ENCODE measurements at regions not wholly inside any gene's neighbourhood (a gene's known extent, or its start where the extent isn't known, plus 50 kb on each side); places are given as distances from the start of the nearest gene placed in this dataset.
"Not testable (repeated sequence)": the region's sequence is repeated elsewhere in the genome, so short reads cannot be mapped to it uniquely, and the experiment has no call there.

- no peak for TF ChIP-seq CTCF (IDR thresholded peaks at IDR 0.05; ENCODE audit: low read depth, low read length)
- TF ChIP-seq MAX (IDR thresholded peaks at IDR 0.05; ENCODE audit: low read depth, low read length) = no peak
- TF ChIP-seq MYC (IDR thresholded peaks at IDR 0.05; ENCODE audit: low read depth, low read length) = no peak
- TF ChIP-seq POLR2A (IDR thresholded peaks at IDR 0.05; ENCODE audit: extremely low read depth, insufficient read length) = no peak
- no peak for DNase-seq (ENCODE audit: low read depth)
- no peak overlapping the region for H3K4me3 ChIP-seq (ENCODE audit: low read depth, low read length)
These were observed 115.6 kb upstream of the ITM2A start for GRCh38 chrX:79482686-79483085.

- no peak for TF ChIP-seq MYC (IDR thresholded peaks at IDR 0.05; ENCODE audit: low read depth, low read length)
- TF ChIP-seq CTCF (IDR thresholded peaks at IDR 0.05; ENCODE audit: low read depth, low read length) = no peak
- TF ChIP-seq MAX (IDR thresholded peaks at IDR 0.05; ENCODE audit: low read depth, low read length) = no peak
- no peak for TF ChIP-seq POLR2A (IDR thresholded peaks at IDR 0.05; ENCODE audit: extremely low read depth, insufficient read length)
- no peak for DNase-seq (ENCODE audit: low read depth)
These were observed 110.6 kb upstream of the ITM2A start for GRCh38 chrX:79477691-79478090.

GRCh38 chrX:79466636-79467035 is 99.5 kb upstream of the ITM2A start:
- H3K4me3 ChIP-seq (ENCODE audit: low read depth, low read length) = no peak overlapping the region
- no peak for DNase-seq (ENCODE audit: low read depth)
- TF ChIP-seq CTCF (IDR thresholded peaks at IDR 0.05; ENCODE audit: low read depth, low read length) = no peak
- no peak for TF ChIP-seq MAX (IDR thresholded peaks at IDR 0.05; ENCODE audit: low read depth, low read length)
- TF ChIP-seq MYC (IDR thresholded peaks at IDR 0.05; ENCODE audit: low read depth, low read length) = no peak
- TF ChIP-seq POLR2A (IDR thresholded peaks at IDR 0.05; ENCODE audit: extremely low read depth, insufficient read length) = no peak

More at GRCh38 chrX:79477691-79478090, 110.6 kb upstream of the ITM2A start:
- no peak overlapping the region for H3K4me3 ChIP-seq (ENCODE audit: low read depth, low read length)

- no peak overlapping the region for H3K4me3 ChIP-seq (ENCODE audit: low read depth, low read length)
- DNase-seq (ENCODE audit: low read depth) = no peak
- TF ChIP-seq MYC (IDR thresholded peaks at IDR 0.05; ENCODE audit: low read depth, low read length) (no peak), POLR2A (IDR thresholded peaks at IDR 0.05; ENCODE audit: extremely low read depth, insufficient read length) (no peak), MAX (IDR thresholded peaks at IDR 0.05; ENCODE audit: low read depth, low read length) (no peak), CTCF (IDR thresholded peaks at IDR 0.05; ENCODE audit: low read depth, low read length) (no peak)
These were observed 95.3 kb upstream of the ITM2A start for GRCh38 chrX:79462458-79462857.

GRCh38 chrX:79456593-79456992 is 89.5 kb upstream of the ITM2A start:
- DNase-seq (ENCODE audit: low read depth) = peak; percentile 12
- not testable (repeated sequence) for H3K4me3 ChIP-seq (ENCODE audit: low read depth, low read length)

GRCh38 chrX:79452881-79453280 is 85.7 kb upstream of the ITM2A start:
- H3K4me3 ChIP-seq (ENCODE audit: low read depth, low read length) = no peak overlapping the region
- no peak for TF ChIP-seq MYC (IDR thresholded peaks at IDR 0.05; ENCODE audit: low read depth, low read length)
- TF ChIP-seq CTCF (IDR thresholded peaks at IDR 0.05; ENCODE audit: low read depth, low read length) = no peak
- TF ChIP-seq MAX (IDR thresholded peaks at IDR 0.05; ENCODE audit: low read depth, low read length) = no peak
- DNase-seq (ENCODE audit: low read depth) = no peak
